ENCODE measurements at regions not wholly inside any gene's neighbourhood (a gene's known extent, or its start where the extent isn't known, plus 50 kb on each side); places are given as distances from the start of the nearest gene placed in this dataset.
A peak's percentile ranks its signal among the peaks of the same experiment; 100 is the strongest.

DNA sequence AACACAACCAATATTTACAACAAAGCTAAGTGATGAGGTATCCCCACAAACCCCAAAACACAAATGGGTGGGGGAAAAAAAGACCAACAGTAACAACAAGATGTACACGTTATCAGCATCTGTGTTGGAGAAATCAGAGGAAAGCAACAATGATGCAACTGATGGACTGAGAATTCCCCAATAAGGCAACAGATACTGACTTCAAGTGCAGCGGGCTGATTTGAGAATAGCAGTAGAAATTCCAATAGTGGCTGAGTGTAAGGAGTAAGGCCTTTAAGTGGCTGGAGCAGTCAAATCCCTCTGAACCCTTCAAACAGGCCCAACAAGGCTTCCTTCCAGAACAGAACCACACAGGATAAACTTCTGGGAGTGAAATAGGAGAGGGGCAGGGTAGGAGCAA is 97.6 kb downstream of the TM2D1 start:
- no peak for DNase-seq

DNA sequence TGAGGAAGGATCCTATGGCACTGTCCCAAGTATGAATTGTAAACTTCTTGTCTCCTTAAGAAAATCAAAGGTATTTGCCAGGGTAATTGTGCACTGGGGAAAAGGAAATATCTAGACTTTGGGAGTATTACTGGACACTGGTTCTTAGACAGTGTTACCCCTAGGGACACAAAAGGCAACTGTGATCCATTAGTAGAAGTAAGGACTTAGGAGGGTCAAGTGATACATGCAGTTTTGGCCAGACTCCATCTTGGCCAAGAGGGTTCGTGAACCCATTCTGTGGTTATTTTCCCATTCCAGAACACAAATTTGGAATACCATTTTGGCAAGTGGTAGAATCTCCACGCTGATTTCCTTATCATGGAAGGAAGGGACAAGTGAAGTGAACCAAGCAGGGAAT is 98.1 kb downstream of the TM2D1 start:
- DNase-seq = no peak

DNA sequence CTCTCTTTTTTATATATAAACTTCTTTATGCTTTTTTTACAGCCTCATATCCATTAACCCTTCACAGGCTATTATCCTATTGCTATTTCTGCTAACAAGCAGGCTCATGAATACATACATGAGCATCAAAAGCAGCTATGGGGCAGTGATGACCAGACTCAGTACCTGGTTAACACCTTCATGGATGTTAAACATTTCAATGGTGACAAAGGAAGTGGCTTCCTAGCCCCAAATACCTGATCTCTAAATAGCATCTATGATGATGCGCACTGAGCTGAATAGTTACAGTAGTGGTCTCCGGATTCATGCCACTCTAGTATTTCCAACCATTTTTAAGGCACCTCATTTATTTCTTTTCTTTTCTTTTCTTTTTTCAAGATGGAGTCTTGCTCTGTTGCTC is 101.1 kb downstream of the TM2D1 start:
- no peak for DNase-seq

DNA sequence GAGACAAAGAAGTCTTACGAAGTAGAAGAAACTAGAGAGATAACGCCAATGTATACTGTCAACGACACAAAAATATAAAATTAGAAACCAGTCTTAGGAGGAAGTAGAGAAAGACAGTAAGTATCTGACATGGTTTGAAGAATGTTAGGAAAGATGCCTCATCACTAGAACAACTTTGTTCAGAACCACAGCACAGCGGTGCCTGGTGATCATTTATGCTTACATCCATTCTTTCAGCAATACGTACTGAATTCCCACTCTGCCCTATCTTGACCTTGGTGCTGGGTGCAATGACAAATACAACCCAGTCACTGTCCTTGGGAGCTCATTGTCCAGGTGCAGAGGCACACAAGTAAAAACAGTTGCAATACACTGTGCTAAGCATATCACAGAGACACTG is 104.4 kb downstream of the TM2D1 start:
- DNase-seq = no peak

DNA sequence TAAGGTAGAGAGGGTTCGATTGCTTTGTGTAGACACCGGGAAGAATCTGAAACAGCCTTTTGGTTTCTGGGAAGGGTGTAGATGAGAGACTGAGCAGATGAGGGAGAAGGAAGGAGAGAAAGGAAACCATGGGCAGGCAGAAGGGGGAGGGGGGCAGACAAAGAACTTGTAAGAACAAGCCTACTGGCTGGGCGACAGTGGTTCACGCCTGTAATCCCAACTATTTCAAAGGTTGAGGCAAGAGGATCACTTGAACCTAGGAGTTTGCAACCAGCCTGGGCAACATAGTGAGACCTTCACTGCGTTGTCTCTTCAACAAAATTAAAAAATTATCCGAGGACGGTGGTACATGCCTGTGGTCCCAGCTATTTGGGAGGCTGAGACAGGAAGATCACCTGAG is 106.2 kb downstream of the TM2D1 start:
- no peak for DNase-seq

DNA sequence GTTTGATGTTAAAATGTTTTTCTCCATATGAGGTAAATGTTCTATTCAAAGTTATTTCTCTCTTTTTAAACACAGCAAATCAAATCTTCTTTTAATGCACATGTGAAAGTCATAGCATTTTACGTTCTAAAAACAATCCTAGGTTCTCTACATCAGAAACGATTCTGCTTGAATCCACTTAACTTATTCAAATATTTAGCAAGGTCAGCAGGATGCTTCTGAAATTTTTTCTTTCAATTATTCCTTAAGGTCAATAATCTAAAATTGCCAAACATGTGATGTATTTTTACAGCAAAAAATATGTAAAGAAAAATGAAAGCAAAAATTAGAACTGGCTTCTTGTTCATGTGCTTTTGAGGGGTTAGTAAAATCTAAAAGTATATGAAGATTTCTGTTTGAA is 106.7 kb downstream of the TM2D1 start:
- no peak for DNase-seq

DNA sequence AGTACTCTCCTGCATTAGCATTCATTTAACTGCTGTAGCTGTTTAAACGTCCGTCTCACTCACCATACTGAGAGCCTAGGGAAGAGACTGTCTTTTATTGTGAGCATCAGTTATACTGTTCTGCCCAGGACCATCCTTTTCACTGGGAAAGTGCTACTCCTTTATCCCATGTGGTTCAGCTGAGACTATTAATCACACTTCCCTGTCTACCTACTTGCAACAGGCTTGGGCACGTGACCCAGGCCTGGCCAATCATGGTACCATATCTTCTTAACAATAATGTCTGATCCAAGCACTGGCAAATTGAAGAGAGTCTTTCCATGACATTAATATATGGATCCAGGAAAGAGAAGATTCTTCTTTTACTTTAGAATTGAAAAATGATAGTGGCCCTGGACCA is 108.1 kb downstream of the TM2D1 start:
- no peak for DNase-seq

DNA sequence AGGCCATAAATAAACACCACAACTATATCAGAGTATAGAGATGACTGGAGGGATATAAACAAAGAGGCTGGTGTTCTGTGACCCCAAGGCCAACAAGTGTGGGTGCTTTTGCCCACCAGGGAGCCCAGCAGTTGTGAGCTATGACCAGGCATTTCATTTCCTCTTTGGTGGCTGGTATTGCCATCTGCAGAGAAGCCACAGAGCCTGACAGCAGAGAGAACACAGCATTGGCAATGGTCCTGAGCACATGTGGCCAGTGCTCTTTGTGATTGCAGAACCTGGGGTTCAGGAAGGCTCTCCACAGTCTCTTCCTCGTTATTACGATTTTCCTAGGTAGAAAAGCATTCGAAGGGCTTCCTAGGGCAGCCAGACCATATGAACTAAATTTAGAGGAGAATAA is 112.3 kb downstream of the TM2D1 start:
- DNase-seq = no peak

DNA sequence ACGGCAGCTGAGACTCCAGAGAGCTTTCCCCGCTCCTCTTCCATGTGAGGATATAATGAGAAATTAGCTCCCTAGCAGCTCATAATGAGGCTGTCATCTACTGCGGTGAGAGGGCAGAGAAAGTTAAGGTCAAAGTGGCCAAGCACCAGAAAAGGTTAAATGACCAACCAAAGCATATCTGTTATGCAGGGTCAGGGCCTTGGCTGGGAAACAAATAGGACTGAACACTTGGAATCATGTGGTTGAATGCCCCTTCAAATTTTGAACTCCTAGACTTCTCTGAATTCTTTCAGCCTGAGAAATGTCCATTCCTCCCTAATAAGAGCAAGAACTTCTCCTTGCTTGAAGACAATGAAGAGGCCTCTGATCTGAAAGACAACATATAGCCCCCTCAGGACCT is 115.9 kb downstream of the TM2D1 start:
- no peak for DNase-seq

DNA sequence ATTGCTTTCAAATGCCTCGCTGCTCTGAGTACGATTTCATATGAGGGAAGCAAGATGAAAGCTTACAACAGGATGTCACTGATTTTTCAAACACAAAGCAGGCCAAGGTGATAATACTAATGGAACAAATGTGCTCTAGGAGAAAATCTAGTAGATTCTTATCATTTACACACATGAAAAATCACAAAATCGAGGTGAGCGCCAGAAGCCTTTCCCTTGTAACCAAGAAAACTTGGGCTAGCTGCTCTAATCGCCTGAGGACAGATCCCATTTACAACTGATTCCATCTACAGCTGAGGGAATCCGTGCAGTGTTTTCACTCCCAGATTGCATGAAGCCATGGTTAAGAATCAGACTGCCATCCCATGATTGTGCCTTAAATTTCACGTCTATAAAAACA is 117.5 kb downstream of the TM2D1 start:
- no peak for DNase-seq

DNA sequence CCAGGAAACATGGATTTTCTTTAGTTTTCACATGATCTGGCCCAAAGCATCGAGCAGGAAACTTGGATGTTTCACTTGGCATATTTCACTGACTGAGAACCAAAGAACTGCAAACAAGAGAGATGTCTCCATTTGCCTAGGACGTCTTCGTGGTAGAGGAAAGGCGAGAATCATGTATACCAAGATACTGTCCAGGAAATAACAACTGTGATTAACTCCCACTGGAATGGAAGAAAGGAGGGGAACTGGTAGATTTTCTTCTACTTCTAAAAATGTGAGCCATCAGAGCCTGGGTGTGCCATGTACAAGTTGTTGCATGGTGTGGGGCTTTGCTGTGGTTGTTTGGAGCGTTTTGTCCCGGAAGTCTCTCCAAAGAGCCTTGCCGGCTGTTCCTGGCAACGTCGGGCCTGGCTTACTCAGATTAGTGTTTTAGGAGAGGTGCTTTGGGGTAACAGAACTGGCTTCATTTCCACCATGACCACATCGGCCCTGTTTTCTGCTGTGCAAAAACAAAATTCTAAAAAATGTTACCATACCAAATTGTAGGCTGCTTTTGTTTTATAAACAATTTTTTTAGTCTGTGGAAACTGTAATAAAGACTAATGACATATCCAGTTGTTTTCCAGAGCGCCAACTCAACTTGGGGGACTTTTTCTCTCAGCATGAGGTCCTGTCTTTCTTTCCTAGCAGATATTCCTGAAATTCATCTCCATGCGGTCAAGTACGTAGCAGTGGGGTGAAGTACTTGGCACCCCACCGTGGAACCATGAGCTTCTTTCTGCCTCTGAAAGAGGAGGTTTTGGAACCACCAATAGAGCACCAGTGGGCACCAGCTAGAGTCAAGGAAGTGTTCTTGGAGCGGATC is 118.3 kb downstream of the TM2D1 start:
- DNase-seq = no peak

DNA sequence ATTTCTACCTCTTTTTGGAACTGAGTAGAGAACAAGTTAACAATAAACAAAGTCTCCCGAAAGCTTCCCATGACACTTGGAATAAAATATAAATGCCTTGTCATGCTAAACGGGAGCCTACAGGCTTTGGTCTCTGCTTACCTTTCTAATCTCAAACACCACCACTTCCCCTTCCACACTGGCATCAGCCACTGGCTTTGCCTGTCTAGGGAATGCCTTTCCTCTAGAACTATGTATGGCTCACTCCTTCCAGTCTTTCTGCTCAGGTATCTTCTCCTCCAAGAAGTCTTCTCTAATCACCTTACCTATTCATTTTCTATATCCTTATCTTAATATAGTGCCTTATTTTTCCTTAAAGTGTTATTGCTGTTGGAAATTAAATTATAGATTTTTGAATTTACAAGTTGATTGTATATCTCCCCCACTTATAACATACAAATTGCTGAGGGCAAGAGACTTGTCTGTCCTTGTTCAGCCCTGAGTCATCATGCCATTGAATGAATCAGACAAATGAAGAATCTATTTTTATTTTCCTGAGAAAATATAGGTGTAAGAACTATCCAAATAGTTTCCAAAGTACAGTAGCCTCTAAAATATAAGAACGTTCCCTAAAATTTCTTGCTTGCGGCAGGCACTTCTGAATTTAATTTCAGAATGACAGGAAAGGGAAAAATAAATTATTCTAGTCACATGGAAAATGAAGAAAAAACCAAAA is 119.2 kb downstream of the TM2D1 start:
- no peak for DNase-seq

DNA sequence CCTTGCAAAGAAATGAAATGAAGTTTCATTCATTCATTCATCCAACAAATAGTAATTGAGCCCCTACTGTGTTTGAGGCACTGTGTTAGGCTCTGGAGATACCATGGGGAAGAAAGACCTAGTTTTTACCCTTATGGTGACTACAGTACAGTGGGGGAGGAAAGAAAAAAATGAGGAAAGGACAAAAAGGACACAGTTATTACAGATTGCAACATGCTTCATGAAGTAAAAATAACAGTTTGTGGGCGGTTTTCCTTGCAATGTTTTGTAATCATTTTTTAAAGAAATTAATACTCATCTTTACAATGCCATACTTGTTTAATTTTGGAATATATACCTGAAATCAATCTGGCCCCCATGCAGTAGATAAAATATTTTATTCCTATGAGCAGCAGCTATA is 120.3 kb downstream of the TM2D1 start:
- no peak for DNase-seq

DNA sequence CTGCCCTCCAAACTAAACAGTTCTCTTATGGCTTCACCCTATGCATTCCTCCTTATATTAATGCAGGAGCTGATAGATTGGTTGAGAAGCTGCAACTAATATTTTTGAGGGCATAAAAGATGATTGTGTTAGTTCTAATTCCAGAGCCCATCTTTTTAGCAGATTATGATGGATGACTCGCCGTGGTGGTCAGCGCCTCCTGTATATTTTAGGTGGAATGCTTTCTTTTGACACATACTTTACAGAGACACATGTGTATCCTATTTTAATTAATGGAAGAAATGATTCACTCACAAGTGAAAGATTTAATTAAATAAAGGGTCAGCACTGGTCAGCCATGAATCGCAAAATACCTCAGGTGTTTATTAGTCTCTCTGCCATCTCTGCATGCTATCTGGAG is 120.7 kb downstream of the TM2D1 start:
- DNase-seq = no peak

DNA sequence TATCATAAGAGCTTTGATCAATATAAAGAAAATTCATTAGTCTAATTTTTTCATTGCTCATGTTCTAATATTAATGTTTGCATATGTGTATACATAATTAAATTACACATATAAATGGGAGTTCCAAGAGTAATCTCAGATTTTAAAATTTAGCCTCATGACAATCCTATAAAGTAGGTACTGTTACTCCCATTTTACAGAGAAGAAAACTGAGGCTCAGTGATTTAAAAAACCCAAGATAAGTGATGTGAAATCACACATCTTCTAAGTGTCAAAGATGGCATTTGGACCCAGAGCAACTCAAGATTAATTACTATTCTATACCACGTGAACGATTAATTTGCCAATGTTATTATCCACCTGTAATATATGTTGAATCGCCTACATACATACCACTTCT is 122.3 kb downstream of the TM2D1 start:
- DNase-seq = no peak

DNA sequence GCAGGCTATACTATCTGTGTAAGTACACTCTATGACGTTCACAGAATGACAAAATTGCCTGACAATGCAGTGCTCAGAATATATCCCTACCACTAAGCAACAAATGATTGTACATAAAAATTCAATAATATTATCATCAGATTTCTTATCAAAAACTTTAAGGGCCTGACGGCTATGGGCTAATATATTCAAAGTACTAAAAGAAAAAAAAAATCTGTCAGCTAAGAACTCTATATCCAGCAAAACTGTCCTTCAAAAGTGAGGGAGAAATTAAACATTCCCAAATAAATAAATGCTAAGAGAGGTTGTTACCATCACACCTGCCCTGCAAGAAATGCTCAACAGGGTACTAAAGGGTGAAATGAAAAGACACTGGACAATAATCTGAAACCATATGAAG is 127.3 kb downstream of the TM2D1 start:
- no peak for DNase-seq

DNA sequence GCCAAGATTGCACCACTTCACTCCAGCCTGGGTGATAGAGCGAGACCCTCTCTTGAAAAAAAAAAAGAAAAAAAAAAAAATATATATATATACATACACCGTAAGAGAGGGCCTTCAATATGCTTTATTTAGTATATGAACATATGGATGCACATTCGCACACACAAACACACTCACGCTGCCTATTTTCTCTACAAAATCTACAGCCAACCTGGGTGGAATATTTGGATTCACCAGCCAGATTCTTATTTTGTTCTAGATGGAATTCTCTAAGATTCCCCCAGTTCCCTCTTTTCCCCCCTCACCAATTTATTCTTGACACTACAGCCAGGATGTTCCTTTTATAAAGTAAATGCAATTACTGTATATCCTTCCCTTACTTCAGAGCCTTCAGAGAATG is 131.6 kb downstream of the TM2D1 start:
- DNase-seq = no peak

DNA sequence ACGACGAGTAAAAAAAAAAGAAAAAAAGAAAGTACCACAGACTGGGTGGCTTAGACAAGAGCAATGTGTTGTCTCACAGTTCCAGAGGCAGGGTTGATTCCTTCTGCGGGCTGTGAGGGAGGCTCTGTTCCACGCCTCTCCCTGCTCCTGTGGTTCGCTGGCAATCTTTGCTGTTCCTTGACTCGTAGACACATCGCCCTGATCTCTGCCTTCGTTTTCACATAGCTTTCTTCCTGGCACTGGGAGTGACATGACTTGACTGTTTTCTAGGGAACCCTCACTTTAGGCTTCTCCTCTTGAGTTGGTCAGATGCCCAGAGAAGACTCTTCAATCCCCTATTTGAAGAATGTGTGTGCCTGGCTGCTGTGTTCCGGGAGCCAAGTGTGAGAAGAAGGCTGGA is 133.6 kb downstream of the TM2D1 start:
- no peak for DNase-seq

DNA sequence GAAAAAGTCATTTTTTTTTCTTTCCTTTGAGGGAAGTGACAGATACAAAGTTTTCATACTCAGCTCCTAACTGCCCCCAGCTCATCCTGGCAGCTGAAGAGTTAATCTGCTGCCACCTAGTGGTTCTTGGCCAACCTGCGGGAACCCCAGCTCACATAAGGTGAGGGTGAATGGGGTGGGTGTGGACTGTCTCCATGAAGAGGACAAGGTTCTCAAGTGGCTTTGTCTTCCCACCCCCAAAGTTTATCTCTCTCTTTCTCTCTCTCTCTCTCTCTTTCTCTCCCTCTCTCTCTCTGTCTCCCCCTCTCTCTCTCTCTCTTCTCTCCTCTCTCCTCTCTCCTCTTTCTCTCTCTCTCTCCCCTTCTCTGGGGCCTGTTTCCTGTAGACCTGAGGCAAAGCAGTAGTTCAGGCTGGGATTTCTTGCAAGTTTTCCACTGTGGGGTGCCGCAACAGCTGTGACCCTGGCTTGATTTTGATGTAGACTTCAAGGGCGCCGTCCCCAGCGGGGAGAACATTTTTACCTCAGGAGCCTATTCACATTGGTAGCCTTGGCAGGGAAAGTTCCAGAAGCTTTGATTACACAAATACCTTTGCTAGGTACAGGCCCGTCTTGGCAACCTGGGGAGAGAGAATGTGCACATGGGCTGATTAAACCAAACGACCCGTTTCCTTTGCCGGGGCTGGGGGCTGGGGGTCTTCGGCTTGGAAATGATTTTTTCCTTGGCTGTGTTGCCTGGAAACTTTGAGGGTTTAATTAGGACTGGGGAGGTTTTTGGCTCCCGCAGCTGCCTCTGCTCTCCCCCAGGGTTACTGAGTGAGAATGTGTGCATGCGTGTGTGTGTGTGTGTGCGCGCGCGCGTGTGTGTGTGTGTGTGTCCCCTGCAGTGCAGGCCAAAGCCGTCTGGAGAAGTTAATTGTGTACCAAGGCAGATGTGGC is 135.9 kb downstream of the TM2D1 start:
- DNase-seq = peak; percentile 47

DNA sequence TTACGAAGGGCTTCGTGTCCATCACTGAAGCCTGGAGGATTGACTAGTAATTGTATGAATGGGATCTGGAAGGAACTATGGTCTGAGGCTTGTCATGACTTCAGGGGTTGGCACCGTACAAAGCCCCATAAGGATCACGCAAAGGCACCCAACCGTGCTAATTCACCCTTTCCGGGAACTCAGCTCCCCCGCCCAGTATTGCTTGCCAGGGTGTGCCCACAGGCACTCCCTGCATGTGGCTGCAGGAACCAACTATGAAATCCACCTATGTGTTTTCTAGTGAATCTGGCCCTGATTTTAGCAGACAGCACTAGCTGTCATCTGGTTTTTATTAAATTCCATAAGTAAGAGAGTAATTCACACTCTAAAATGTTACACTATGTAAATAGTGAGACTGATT is 139.2 kb downstream of the TM2D1 start:
- no peak for DNase-seq

DNA sequence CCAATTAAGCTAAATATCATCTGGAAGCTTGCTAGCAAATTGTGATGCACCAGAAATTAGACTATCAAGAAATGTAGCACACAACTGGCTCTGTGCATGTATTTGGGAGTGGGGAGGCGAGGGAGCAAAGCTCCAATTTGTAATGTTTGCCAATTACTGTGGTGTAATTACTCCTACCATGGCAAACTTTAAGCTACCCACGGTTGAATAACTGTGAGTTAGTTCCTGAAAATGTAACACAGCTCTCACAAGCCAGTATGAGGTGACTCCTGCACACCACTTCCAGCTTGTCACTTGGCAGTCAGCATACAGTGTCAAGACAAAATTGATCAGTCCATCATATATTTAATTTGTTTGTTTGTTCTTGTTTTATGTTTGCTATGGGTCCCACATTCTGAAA is 141.2 kb downstream of the TM2D1 start:
- DNase-seq = no peak

DNA sequence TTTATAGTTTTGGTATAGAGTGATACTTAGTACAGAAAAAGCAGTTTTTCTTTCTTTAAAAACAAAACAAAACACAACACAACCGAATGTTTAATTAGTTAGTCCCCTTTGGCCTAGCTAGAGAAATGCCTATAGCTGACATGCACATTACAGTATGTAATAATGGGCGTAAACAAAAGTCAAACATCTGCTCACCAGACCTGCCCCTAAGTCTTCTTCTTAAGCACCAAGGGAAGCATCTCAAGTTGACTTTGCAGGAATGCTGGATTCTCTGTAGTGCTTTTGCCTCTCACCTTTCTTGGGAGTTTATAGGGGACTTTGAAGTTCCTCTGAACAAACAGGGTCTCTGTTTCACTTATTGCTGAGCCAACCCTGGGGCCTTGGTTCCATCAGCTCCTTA is 143.7 kb downstream of the TM2D1 start:
- no peak for DNase-seq

DNA sequence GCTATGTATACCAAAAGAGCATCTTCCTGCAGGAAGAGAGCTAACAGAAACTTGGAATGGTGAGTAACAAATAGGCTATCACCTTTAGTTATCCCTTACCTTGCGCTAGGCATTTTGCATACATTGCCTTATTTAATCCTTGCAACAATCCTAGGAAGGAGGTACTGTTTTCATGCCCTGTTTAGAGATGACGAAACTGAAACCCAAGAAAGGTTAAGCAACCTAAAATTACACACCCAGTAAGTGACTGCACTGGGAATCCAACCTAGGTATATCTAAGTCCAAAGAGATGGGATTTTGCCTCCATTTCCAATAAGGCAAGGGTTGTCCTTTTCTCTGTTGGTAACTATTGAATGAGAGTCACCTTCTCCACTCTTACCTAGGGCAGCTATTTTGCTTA is 144.5 kb downstream of the TM2D1 start:
- DNase-seq = no peak

DNA sequence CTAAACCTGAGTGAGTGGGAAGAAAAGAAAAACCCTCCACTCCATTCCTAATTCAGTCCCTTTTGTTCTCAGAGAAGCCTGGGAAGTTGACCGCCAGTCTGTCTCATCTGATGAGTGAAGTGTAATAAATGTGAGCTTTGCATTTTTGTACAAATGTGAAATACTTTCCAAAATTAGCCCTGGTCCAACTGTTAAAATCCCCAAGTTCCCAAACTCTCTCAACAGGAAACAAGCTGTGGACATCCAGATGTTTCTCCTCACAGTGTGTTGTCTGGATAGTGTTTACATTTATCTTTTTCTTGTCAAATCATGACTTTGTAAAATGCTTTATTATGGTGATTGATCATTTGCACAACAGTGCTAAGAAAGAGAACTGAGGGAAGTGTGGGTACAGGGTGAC is 145.1 kb downstream of the TM2D1 start:
- no peak for DNase-seq

Data from activated T-cell treated with anti-CD3 and anti-CD28 coated beads, Interleukin-2, amount 50 U/mL, for 1 hour (primary cell).